ENCODE measurements at regions not wholly inside any gene's neighbourhood (a gene's known extent, or its start where the extent isn't known, plus 50 kb on each side); places are given as distances from the start of the nearest gene placed in this dataset.
"Not testable (repeated sequence)": the region's sequence is repeated elsewhere in the genome, so short reads cannot be mapped to it uniquely, and the experiment has no call there.

- Histone ChIP-seq H3K27me3 (no peaks in the 10 kb centered on the region), H3K9me3 (no peaks in the 10 kb centered on the region), H3K27ac (no peak overlapping the region), H3K36me3 (no peaks in the 10 kb centered on the region), H3K4me3 (no peak overlapping the region), H3K4me1 (no peaks in the 10 kb centered on the region)
- intact Hi-C loops (cut with DNase I): no loop called here
- 93 to 95% methylated on average over 2 of the region's 2 CpGs for WGBS, 2 donors
- DNase-seq: no peak
- TF ChIP-seq POLR2AphosphoS5 (IDR thresholded peaks at IDR 0.05) (no peak), EP300 (IDR thresholded peaks at IDR 0.05) (no peak), POLR2A (IDR thresholded peaks at IDR 0.05) (no peak)
- TF ChIP-seq, protein P1, sequence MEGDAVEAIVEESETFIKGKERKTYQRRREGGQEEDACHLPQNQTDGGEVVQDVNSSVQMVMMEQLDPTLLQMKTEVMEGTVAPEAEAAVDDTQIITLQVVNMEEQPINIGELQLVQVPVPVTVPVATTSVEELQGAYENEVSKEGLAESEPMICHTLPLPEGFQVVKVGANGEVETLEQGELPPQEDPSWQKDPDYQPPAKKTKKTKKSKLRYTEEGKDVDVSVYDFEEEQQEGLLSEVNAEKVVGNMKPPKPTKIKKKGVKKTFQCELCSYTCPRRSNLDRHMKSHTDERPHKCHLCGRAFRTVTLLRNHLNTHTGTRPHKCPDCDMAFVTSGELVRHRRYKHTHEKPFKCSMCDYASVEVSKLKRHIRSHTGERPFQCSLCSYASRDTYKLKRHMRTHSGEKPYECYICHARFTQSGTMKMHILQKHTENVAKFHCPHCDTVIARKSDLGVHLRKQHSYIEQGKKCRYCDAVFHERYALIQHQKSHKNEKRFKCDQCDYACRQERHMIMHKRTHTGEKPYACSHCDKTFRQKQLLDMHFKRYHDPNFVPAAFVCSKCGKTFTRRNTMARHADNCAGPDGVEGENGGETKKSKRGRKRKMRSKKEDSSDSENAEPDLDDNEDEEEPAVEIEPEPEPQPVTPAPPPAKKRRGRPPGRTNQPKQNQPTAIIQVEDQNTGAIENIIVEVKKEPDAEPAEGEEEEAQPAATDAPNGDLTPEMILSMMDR (IDR thresholded peaks at IDR 0.05): no peak
Measured at GRCh38 chr6:135603249-135603648, 105.7 kb upstream of the AHI1 start.

- H3K27ac ChIP-seq: no peak overlapping the region
- no peak overlapping the region for H3K4me3 ChIP-seq
- DNase-seq: no peak
- H3K36me3 ChIP-seq: no peaks in the 10 kb centered on the region
- 95% methylated on average over 10 of the region's 10 CpGs for WGBS, 2 donors
- TF ChIP-seq POLR2AphosphoS5 (IDR thresholded peaks at IDR 0.05): no peak
- TF ChIP-seq, protein P1 (IDR thresholded peaks at IDR 0.05): no peak
- intact Hi-C loops (cut with DNase I): no loop called here
- no peaks in the 10 kb centered on the region for H3K27me3 ChIP-seq
- H3K9me3 ChIP-seq: no peaks in the 10 kb centered on the region
- no peaks in the 10 kb centered on the region for H3K4me1 ChIP-seq
Measured at GRCh38 chr6:135604035-135604860, 106.7 kb upstream of the AHI1 start.

GRCh38 chr6:135605278-135605790 lies 107.8 kb upstream of the AHI1 start:
- WGBS, 2 donors: 41 to 94% methylated on average over 2 of the region's 2 CpGs
- Histone ChIP-seq H3K9me3 (no peaks in the 10 kb centered on the region), H3K27me3 (no peaks in the 10 kb centered on the region), H3K36me3 (no peaks in the 10 kb centered on the region), H3K4me3 (no peak overlapping the region), H3K27ac (no peak overlapping the region), H3K4me1 (no peaks in the 10 kb centered on the region)
- TF ChIP-seq, protein P1 (IDR thresholded peaks at IDR 0.05): no peak
- TF ChIP-seq EP300 (IDR thresholded peaks at IDR 0.05) (no peak), POLR2AphosphoS5 (IDR thresholded peaks at IDR 0.05) (no peak), POLR2A (IDR thresholded peaks at IDR 0.05) (no peak)
- intact Hi-C loops (cut with DNase I): no loop called here
- no peak for DNase-seq

DNA sequence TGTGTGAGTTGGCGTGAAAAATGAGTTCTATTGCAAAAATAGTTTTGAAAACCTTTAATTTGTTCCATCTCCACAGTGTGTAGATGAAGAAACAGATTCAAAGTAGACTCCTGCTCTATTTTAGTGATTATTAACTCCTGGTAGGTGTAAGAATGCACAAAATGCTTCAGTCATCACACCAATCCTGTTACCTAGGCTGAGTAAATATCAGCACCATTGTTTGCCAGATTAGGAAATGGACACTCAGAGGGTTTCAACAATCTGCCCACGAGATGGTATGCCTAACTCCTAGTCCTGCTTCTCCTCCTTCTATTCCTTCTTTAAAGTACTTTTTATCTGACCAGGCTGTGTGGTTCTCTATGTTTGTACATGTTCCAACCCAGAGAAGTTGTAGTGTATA lies 108.9 kb upstream of the AHI1 start:
- Histone ChIP-seq H3K9me3 (no peaks in the 10 kb centered on the region), H3K4me1 (no peaks in the 10 kb centered on the region), H3K36me3 (no peaks in the 10 kb centered on the region), H3K27ac (no peak overlapping the region), H3K4me3 (no peak overlapping the region), H3K27me3 (no peaks in the 10 kb centered on the region)
- DNase-seq: no peak
- intact Hi-C loops (cut with DNase I): no loop called here
- WGBS, 2 donors: 61 to 76% methylated on average over 2 of the region's 2 CpGs
- TF ChIP-seq POLR2AphosphoS5 (IDR thresholded peaks at IDR 0.05) (no peak), EP300 (IDR thresholded peaks at IDR 0.05) (no peak), POLR2A (IDR thresholded peaks at IDR 0.05) (no peak)

GRCh38 chr6:135608031-135608430 lies 110.5 kb upstream of the AHI1 start:
- no peak for TF ChIP-seq POLR2A (IDR thresholded peaks at IDR 0.05)
- TF ChIP-seq, protein P1 (IDR thresholded peaks at IDR 0.05): no peak
- TF ChIP-seq POLR2AphosphoS5 (IDR thresholded peaks at IDR 0.05): no peak
- no peak for TF ChIP-seq EP300 (IDR thresholded peaks at IDR 0.05)
- no peaks in the 10 kb centered on the region for H3K36me3 ChIP-seq
- no peaks in the 10 kb centered on the region for H3K9me3 ChIP-seq
- no peak overlapping the region for H3K27ac ChIP-seq
- intact Hi-C loops (cut with DNase I): no loop called here
- no peaks in the 10 kb centered on the region for H3K4me1 ChIP-seq
- DNase-seq: no peak
- H3K4me3 ChIP-seq: no peak overlapping the region
- H3K27me3 ChIP-seq: no peaks in the 10 kb centered on the region
- WGBS, 2 donors: 83 to 89% methylated on average over 3 of the region's 3 CpGs

DNA sequence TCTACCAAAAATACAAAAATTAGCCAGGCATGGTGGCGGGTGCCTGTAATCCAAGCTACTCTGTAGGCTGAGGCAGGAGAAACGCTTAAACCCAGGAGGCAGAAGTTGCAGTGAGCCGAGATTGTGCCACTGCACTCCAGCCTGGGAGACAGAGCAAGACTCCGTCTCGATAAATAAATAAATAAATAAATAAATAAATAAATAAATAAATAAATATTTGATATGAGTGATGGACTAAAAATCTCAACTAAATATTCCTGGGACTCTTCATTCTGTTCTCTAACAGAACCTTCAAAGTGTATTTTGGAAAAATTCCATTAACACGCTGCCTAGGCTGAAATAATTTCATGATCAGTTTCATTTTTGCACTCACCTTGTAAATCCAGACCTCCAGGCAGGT lies 112.7 kb upstream of the AHI1 start:
- H3K36me3 ChIP-seq; DNase-seq; H3K4me1 ChIP-seq; H3K27me3 ChIP-seq; H3K4me3 ChIP-seq; H3K27ac ChIP-seq; H3K9me3 ChIP-seq; intact Hi-C loops (cut with DNase I): not testable (repeated sequence)
- 83 to 91% methylated on average over 6 of the region's 6 CpGs for WGBS, 2 donors

Data from sigmoid colon (tissue), 6 donors.